K562 (cell line): ENCODE measurements at regions not wholly inside any gene's neighbourhood (a gene's known extent, or its start where the extent isn't known, plus 50 kb on each side); places are given as distances from the start of the nearest gene placed in this dataset.

Experiments used
- ATAC-seq: fragments of 200-7000 bp; cut with Tn5 transposase; 3 replicates; pipeline ENCODE4 v1.9.1; 2020; ENCODE audit warnings: moderate library complexity
- BruUV-seq: library from RNA; stranded (reverse); fragments of 400-500 nt; replicated peaks from 2 replicates; lab custom pipeline; 2021; lab: Mats Ljungman, UMichigan
- CTCF ChIA-PET: fragments of 300-600 bp; formaldehyde crosslinking; extraction: SDS; loops from one replicate; lab custom pipeline; 2021; ENCODE audit warnings: low intra/inter-chr PET ratio; lab: Yijun Ruan, JAX
- POLR2A ChIA-PET: fragments of 300-600, 350-650 bp; sonication (Branson Sonifier 250); formaldehyde crosslinking; extraction: SDS; loops from one replicate; lab custom pipeline; 2021; ENCODE audit warnings: antibody characterized with exemption, inconsistent platforms; lab: Yijun Ruan, JAX
- DNase-seq, 4 experiments: peaks; one replicate each; pipeline versions ENCODE4 v3.0.0 to v3.0.0-alpha.2; 2011 to 2018; ENCODE audit warnings: low spot score in 3 of 4, mixed read lengths in 3 of 4; ENCODE audit errors: extremely low read depth in 1 of 4
- FAIRE-seq: peaks from 2 replicates; lab custom pipeline; 2011; peaks lifted over from hg19 to GRCh38; lab: Jason Lieb, UNC
- H2AFZ ChIP-seq: 2 replicates; pipeline ENCODE4 v1.6.0; 2011; ENCODE audit warnings: low read depth, low read length, control low read depth, inconsistent platforms
- H3K27ac ChIP-seq: fragments of 200-600 bp; 3 replicates; pipeline ENCODE4 v1.8.0; 2011; ENCODE audit warnings: low read depth, mild to moderate bottlenecking, control low read depth, inconsistent platforms, low read length, moderate library complexity, mixed read lengths; ENCODE audit errors: extremely low read depth
- H3K27me3 ChIP-seq, 2 experiments: fragments of 300-600 bp in 1 of 2; 2 replicates in 1 of 2; 3 replicates in 1 of 2; pipeline versions ENCODE4 v1.6.0 to v1.8.0; 2011; ENCODE audit warnings: inconsistent platforms in 2 of 2, low read length in 2 of 2, mild to moderate bottlenecking in 1 of 2, mixed read lengths in 1 of 2, moderate library complexity in 1 of 2; ENCODE audit not compliant: control insufficient read depth in 2 of 2, insufficient read depth in 2 of 2
- H3K36me3 ChIP-seq: fragments of 300-600 bp; 3 replicates; pipeline ENCODE4 v1.8.0; 2011; ENCODE audit warnings: mild to moderate bottlenecking, low read length, inconsistent platforms; ENCODE audit not compliant: control insufficient read depth, insufficient read depth
- H3K4me1 ChIP-seq, 2 experiments: fragments of 200-600 bp in 1 of 2; replicated peaks in 1 of 2; 2 replicates in 1 of 2; 3 replicates in 1 of 2; pipeline versions ENCODE4 v1.5.1 to v1.8.0; 2011; ENCODE audit warnings: inconsistent platforms in 2 of 2, low read length in 2 of 2, mild to moderate bottlenecking in 1 of 2, mixed read lengths in 1 of 2, moderate library complexity in 1 of 2; ENCODE audit not compliant: control insufficient read depth in 2 of 2, insufficient read depth in 2 of 2
- H3K4me2 ChIP-seq: 2 replicates; pipeline ENCODE4 v1.6.1; 2011; ENCODE audit warnings: low read length, control low read depth, inconsistent platforms, mixed read lengths; ENCODE audit not compliant: insufficient read depth
- H3K4me3 ChIP-seq: fragments of 200-600 bp; sonication (generic), shearing (Covaris generic); 2 replicates; pipeline ENCODE4 v1.5.1; 2016; ENCODE audit warnings: control low read depth, inconsistent platforms
- H3K79me2 ChIP-seq: fragments of 200-600 bp; 3 replicates; pipeline ENCODE4 v1.8.0; 2011; ENCODE audit warnings: low read length, inconsistent platforms; ENCODE audit not compliant: control insufficient read depth, insufficient read depth
- H3K9ac ChIP-seq, 2 experiments: 2 replicates each; pipeline versions ENCODE4 v1.6.0 to v1.6.1; 2011; ENCODE audit warnings: low read depth in 2 of 2, low read length in 2 of 2, control low read depth in 1 of 2, inconsistent platforms in 1 of 2, mild to moderate bottlenecking in 1 of 2, mixed read lengths in 1 of 2; ENCODE audit not compliant: insufficient read depth in 1 of 2
- H3K9me1 ChIP-seq: one replicate; pipeline ENCODE4 v1.6.0; 2011; ENCODE audit warnings: inconsistent platforms, mild to moderate bottlenecking, low read length, moderate library complexity; ENCODE audit not compliant: control insufficient read depth, insufficient read depth
- H3K9me3 ChIP-seq: replicated peaks from 2 replicates; pipeline ENCODE4 v1.5.1; 2011; ENCODE audit warnings: low read depth, low read length, inconsistent platforms; ENCODE audit not compliant: control insufficient read depth, insufficient read depth
- H4K20me1 ChIP-seq: replicated peaks from 2 replicates; pipeline ENCODE4 v1.6.1; 2011; ENCODE audit warnings: low read length, inconsistent platforms, mixed read lengths; ENCODE audit not compliant: control insufficient read depth, insufficient read depth
- ATF7 ChIP-seq: fragments of 450-650 bp; IDR thresholded peaks from 2 replicates; pipeline ENCODE4 v1.7.1; 2014; ENCODE audit warnings: mild to moderate bottlenecking, moderate library complexity
- CAMTA2 ChIP-seq: fragments of 250-450 bp; sonication (Bioruptor Pico); conservative IDR thresholded peaks from 2 replicates; pipeline ENCODE4 v1.5.1; 2022
- CHD4 ChIP-seq: fragments of 200-600 bp; sonication (generic); IDR thresholded peaks from 3 replicates; pipeline ENCODE4 v1.6.1; 2012; ENCODE audit warnings: low read depth, mild to moderate bottlenecking, mixed read lengths, low read length, inconsistent platforms; ENCODE audit not compliant: insufficient read depth, insufficient replicate concordance, poor library complexity, severe bottlenecking
- DACH1 ChIP-seq: fragments of 450-650 bp; IDR thresholded peaks from 2 replicates; pipeline ENCODE4 v1.6.1; 2018; ENCODE audit not compliant: partially characterized antibody
- GTF2E2 ChIP-seq: fragments of 200-800 bp; sonication (Bioruptor generic); IDR thresholded peaks from 2 replicates; pipeline ENCODE4 v1.6.1; 2016; ENCODE audit warnings: missing genetic modification characterization, missing compliant biosample characterization
- HMG20B ChIP-seq: fragments of 250-450 bp; sonication (Bioruptor Pico); IDR thresholded peaks from 2 replicates; pipeline ENCODE4 v1.5.0; 2021; ENCODE audit warnings: mild to moderate bottlenecking
- MAFG ChIP-seq: fragments of 450-650 bp; conservative IDR thresholded peaks from 2 replicates; pipeline ENCODE4 v1.6.1; 2016; ENCODE audit warnings: missing genetic modification characterization, missing compliant biosample characterization
- MYC ChIP-seq, 2 experiments: fragments of 250-450 bp in 1 of 2; sonication (Bioruptor Pico) in 1 of 2; IDR thresholded peaks; 2 replicates each; pipeline versions ENCODE4 v1.5.1 to v1.6.1; 2012 to 2021; ENCODE audit warnings: low read depth in 2 of 2, borderline replicate concordance in 1 of 2, improper control_type of control experiment in 1 of 2, low read length in 1 of 2, mild to moderate bottlenecking in 1 of 2, moderate library complexity in 1 of 2
- PCBP2 ChIP-seq: fragments of 200-400 bp; formaldehyde crosslinking; IDR thresholded peaks from 2 replicates; pipeline ENCODE4 v1.6.1; 2018; ENCODE audit warnings: low read length, low read depth, mild to moderate bottlenecking, moderate library complexity; ENCODE audit not compliant: poor library complexity, severe bottlenecking
- PTTG1 ChIP-seq: fragments of 450-650 bp; IDR thresholded peaks from 2 replicates; pipeline ENCODE4 v1.6.1; 2016; ENCODE audit warnings: low read depth, mild to moderate bottlenecking, missing genetic modification characterization, missing compliant biosample characterization
- SMARCC2 ChIP-seq: fragments of 450-650 bp; IDR thresholded peaks from 2 replicates; pipeline ENCODE4 v1.6.1; 2017; ENCODE audit warnings: antibody characterized with exemption, moderate library complexity, mild to moderate bottlenecking, low read depth
- TAF1 ChIP-seq: IDR thresholded peaks from 2 replicates; pipeline ENCODE4 v1.6.1; 2011; ENCODE audit warnings: mild to moderate bottlenecking, low read length, moderate library complexity; ENCODE audit not compliant: insufficient read depth, control insufficient read depth, severe bottlenecking; ENCODE audit errors: extremely low read depth
- TEAD1 ChIP-seq, 2 experiments: fragments of 450-650 bp in 1 of 2; sonication (generic) in 1 of 2; formaldehyde crosslinking; IDR thresholded peaks; 2 replicates each; pipeline versions ENCODE4 v1.4.0 to v1.8.0; 2020 to 2022; ENCODE audit warnings: mild to moderate bottlenecking in 2 of 2, missing genetic modification reagents in 1 of 2
- ZC3H4 ChIP-seq: sonication (generic); formaldehyde crosslinking; IDR thresholded peaks from 2 replicates; pipeline ENCODE4 v1.9.0; 2021; ENCODE audit warnings: missing genetic modification reagents, borderline replicate concordance
- WGBS: fragments of 100-300 bp; shearing (Covaris generic); methylation state at CpG from one replicate; pipeline ENCODE4 v1.1.6; 2016; ENCODE audit warnings: low coverage, mixed read lengths; ENCODE audit not compliant: insufficient coverage; ENCODE audit errors: missing lambda C conversion rate; 5-methylcytosine and 5-hydroxymethylcytosine counted together
- in situ Hi-C: fragments of 300-500 bp; cut with MboI; formaldehyde crosslinking; loops from 4 replicates; pipeline ENCODE4 v1.15.0; 2018; ENCODE audit warnings: inconsistent platforms, mixed read lengths
- intact Hi-C: fragments of 100-400 bp; cut with micrococcal nuclease; formaldehyde crosslinking; loops from 2 replicates; pipeline ENCODE4 v1.14.2; 2022

- DNase-seq (no peak), FAIRE-seq (no peak), ATAC-seq (no peak)
- ChIA-PET CTCF (no interaction called here), POLR2A (no interaction called here)
- Histone ChIP-seq H3K27ac (no peak overlapping the region), H3K79me2 (no peaks in the 10 kb centered on the region), H3K4me3 (no peak overlapping the region), H3K9me1 (no peaks in the 10 kb centered on the region), H4K20me1 (0 out of 2 replicates have a peak, but pooled peaks cover 3% of the 10 kb centered on the region), H3K9me3 (no peaks in the 10 kb centered on the region), H2AFZ (no peak overlapping the region), H3K36me3 (no peaks in the 10 kb centered on the region), H3K4me2 (no peak overlapping the region), H3K4me1 (no peaks in the 10 kb centered on the region), H3K27me3 (peaks cover 3 to 55% of the 10 kb centered on the region in 2 experiments; a peak in 4 of 5 replicates), H3K9ac (no peak overlapping the region; a peak in 1 of 4 replicates)
- 2% methylated on average over 24 of the region's 30 CpGs for WGBS
- intact Hi-C loops, result no loop called here
- in situ Hi-C loops, result no loop called here
- no TSS peak for BruUV-seq
- TF ChIP-seq TEAD1 (CRISPR knock-in tag; IDR thresholded peaks at IDR 0.05) (no peak), MYC (IDR thresholded peaks at IDR 0.05; ENCODE audit: low read depth, low read length) (no peak), MYC (CRISPR knock-in tag; IDR thresholded peaks at IDR 0.05; ENCODE audit: borderline replicate concordance, low read depth) (no peak), CAMTA2 (CRISPR knock-in tag) (no peak), GTF2E2 (no peak), DACH1 (no peak), ZC3H4 (CRISPR knock-in tag) (no peak), HMG20B (no peak), MAFG (tag) (no peak), ATF7 (no peak), SMARCC2 (no peak), TAF1 (no peak), PTTG1 (no peak), CHD4 (no peak), PCBP2 (no peak)
Measured at GRCh38 chr2:240290432-240291336, 144.8 kb upstream of the GPC1 start.
